Coronary artery (tissue), 2 donors: ENCODE measurements at regions not wholly inside any gene's neighbourhood (a gene's known extent, or its start where the extent isn't known, plus 50 kb on each side); places are given as distances from the start of the nearest gene placed in this dataset.
"Not testable (repeated sequence)": the region's sequence is repeated elsewhere in the genome, so short reads cannot be mapped to it uniquely, and the experiment has no call there.

Experiments used
- DNase-seq: peaks from one replicate; pipeline ENCODE4 v3.0.0-alpha.2; 2017; ENCODE audit warnings: low spot score
- H3K27ac ChIP-seq, 2 donors: fragments of 200-600 bp; sonication (generic); one replicate each; pipeline ENCODE4 v1.5.1; 2016 to 2019
- H3K4me3 ChIP-seq: fragments of 200-600 bp; sonication (generic); 2 replicates; pipeline ENCODE4 v1.5.1; 2016; ENCODE audit warnings: mild to moderate bottlenecking, moderate library complexity
- CTCF ChIP-seq: fragments of 200-600 bp; sonication (generic); IDR thresholded peaks from one replicate; pipeline ENCODE4 v1.5.1; 2019; ENCODE audit warnings: antibody characterized with exemption

DNA sequence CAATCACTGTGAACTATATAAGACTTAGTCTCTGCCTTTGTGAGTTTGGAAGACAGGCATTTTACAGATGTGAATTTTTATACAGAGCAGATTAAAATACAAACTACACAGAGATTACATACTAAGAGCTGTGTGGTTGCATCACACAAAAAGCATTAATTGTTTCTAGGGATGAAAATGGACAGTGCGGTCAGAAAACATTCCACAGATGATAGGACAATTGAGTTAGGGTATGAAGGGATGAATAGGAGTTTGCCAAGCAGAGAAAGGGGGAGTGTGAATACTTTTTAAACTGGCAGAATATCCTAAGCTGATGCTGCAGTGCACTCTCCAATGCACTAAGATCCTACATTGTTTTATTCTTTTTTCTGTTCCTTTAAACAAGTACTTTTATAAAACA lies 345.8 kb downstream of the VRK1 start:
- DNase-seq = no peak
- no peak for TF ChIP-seq CTCF
- H3K27ac ChIP-seq = no peak overlapping the region
- no peak overlapping the region for H3K4me3 ChIP-seq

DNA sequence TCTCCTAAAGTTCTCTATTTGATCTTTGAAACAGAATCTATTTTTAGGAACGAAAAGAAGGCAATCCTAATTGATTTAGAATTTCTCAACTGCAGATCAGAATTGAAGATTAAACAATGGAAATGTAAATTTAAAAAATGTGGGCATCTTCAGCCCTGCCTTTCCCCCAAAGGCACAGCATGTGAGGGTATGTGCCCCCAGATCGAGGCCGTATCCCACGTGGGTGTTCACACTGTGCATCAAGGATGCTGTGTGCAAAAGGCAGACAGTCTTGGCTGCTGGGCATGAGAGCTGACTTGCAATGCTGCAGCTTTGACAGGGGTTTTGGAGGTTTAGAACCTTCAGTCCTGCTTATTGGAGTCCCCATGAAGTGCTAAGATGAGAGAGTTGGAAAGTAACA lies 346.3 kb downstream of the VRK1 start:
- H3K4me3 ChIP-seq = no peak overlapping the region
- DNase-seq = no peak
- no peak for TF ChIP-seq CTCF
- H3K27ac ChIP-seq = no peak overlapping the region

DNA sequence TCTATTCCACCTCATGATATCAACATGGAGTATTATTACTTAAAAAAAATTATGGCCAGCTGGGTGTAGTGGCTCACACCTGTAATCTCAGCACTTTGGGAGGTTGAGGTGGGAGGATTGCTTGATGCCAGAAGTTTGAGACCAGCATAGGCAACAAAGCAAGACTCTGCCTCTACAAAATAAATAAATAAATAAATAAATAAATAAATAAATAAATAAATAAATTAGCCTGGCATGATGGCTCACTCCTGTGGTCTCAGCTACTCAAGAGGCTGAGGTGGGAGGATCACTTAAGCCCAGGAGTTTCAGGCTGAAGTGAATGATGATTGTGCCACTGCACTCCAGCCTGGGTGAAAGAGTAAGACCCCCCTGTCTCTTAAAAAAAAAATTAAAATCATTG lies 350.8 kb downstream of the VRK1 start:
- DNase-seq, H3K27ac ChIP-seq, H3K4me3 ChIP-seq: not testable (repeated sequence)

GRCh38 chr14:97149775-97150174 lies 352.6 kb downstream of the VRK1 start:
- no peak for TF ChIP-seq CTCF
- Histone ChIP-seq H3K4me3 (no peak overlapping the region), H3K27ac (no peak overlapping the region)
- no peak for DNase-seq

- TF ChIP-seq CTCF = no peak
- no peak overlapping the region for H3K27ac ChIP-seq
- no peak for DNase-seq
- no peak overlapping the region for H3K4me3 ChIP-seq
Observed at GRCh38 chr14:97153527-97153926, 356.3 kb downstream of the VRK1 start.

DNA sequence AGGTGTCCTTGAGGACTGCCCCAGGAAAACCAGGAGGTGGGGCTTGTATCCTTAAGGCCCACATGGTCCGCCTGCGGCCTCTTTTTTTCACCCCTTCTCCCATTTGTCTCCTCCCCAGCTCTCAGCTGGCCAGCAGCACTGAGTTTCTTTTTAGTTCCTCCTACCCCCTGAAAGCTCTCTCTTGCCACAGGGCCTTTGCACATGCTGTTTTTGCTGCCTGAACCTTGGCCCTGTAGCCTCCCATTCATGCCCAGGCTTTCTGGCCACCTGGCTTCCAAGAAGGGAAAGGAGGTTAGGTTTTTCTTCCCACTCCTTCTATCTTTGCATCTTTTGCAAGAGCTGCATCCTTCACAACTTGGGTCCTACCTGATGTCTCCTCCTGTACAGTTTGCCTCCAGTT lies 358.1 kb downstream of the VRK1 start:
- no peak overlapping the region for H3K4me3 ChIP-seq
- H3K27ac ChIP-seq = no peak overlapping the region
- TF ChIP-seq CTCF = no peak
- DNase-seq = no peak

DNA sequence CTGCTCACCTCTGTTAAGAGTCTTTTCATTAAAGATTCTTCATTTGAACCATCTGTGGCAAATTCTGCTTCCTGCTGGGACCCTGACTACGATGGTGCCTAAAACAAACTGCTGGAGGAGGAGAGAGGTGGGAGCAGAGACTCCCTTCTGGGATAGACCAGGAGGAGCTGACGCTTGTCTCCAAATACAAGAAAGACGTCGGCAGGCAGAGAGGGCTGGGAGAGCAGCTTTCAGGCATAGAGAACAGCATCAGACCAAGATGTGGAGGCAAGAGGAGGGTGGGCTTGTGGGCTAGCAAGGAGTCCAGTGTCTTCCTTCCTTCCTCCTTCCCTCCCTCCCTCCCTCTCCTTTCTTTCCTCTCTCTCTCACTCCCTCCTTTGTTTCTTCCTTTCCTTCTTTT lies 358.6 kb downstream of the VRK1 start:
- no peak for TF ChIP-seq CTCF
- H3K27ac ChIP-seq = no peak overlapping the region
- H3K4me3 ChIP-seq = no peak overlapping the region
- no peak for DNase-seq

GRCh38 chr14:97156705-97157104 lies 359.5 kb downstream of the VRK1 start:
- TF ChIP-seq CTCF = no peak

More at GRCh38 chr14:97156705-97157104, 359.5 kb downstream of the VRK1 start:
- no peak overlapping the region for H3K4me3 ChIP-seq
- no peak overlapping the region for H3K27ac ChIP-seq
- no peak for DNase-seq
